Chondrocyte (in vitro differentiated cells): ENCODE measurements at regions not wholly inside any gene's neighbourhood (a gene's known extent, or its start where the extent isn't known, plus 50 kb on each side); places are given as distances from the start of the nearest gene placed in this dataset.
A peak's percentile ranks its signal among the peaks of the same experiment; 100 is the strongest.

ENCODE experiments used
- DNase-seq: peaks from one replicate; pipeline ENCODE4 v3.0.0; 2021; ENCODE audit warnings: mixed read lengths, low spot score
- H3K27ac Mint-ChIP-seq: one replicate; pipeline ENCODE4 v1.8.0; 2021; ENCODE audit warnings: mild to moderate bottlenecking, moderate library complexity, mixed read lengths; ENCODE audit not compliant: unreplicated experiment
- H3K27me3 Mint-ChIP-seq: 2 replicates; pipeline ENCODE4 v1.8.0; 2021; ENCODE audit warnings: low read depth, mixed read lengths
- H3K36me3 Mint-ChIP-seq: 2 replicates; pipeline ENCODE4 v1.8.0; 2021; ENCODE audit warnings: low read depth, mixed read lengths
- H3K4me1 Mint-ChIP-seq: 2 replicates; pipeline ENCODE4 v1.8.0; 2021; ENCODE audit warnings: low read depth, mild to moderate bottlenecking, mixed read lengths
- H3K4me3 Mint-ChIP-seq: one replicate; pipeline ENCODE4 v1.8.0; 2021; ENCODE audit warnings: mild to moderate bottlenecking, moderate library complexity, mixed read lengths; ENCODE audit not compliant: unreplicated experiment
- H3K9me3 Mint-ChIP-seq: 2 replicates; pipeline ENCODE4 v1.8.0; 2021; ENCODE audit warnings: low read depth, mixed read lengths
- TF ChIP-seq, protein P1 (sequence below): fragments of 200-600 bp; sonication (generic); IDR thresholded peaks from 2 replicates; pipeline ENCODE4 v1.5.0; 2021; ENCODE audit warnings: antibody characterized with exemption, mild to moderate bottlenecking, moderate library complexity

DNA sequence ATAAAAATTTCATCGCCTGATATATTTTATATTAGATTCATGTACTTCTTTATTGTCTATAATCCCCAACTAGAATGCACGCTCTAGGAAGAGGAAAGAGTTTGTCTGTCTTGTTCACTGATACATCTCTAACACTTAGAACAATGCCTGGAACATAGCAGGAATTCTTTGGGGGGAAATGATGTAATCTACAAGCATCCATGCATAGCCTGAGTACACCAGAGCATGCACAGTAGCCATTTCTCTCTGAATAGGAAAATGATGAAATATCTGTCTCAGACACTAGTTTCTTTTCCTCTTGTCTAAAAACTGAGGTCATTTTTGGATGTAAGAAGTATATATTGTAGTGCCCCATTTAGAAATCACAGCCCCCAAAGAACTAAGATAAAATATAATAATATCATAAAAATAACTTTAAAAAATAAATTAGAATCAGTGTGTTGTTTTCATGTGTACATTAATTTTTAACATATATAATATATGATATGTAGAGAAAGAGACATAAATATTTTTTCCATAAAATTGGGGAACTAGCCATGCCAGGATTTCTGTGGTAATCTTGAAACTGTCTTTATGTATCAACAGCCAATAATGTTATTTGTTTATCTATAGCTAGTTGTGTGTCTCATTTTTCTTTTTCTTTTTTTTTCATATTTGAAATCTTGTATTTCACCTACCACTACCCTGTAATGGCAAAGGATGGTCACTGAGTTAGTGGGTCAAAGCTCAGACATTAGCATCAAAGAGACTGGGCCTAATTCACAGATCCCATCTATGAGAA, 155.6 kb upstream of the TMCC3 start:
- no peak for DNase-seq

DNA sequence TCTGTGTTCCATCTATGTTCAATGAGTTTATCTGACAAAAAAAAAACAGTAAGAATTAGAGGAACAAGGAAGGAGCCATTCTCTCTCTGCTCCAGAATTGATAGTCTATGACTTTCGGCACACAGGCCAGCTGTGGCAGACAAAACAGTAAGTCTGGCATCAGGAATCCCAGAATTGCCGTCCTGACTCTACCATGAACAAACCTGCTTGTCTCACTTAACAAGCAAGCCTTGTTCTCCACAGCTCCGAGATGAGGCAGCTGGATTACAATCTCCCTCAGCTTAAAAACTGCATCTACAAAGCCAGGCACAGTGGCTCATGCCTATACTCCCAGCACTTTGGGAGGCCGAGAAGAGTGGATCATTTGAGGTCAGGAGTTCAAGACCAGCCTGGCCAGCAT, 153.6 kb upstream of the TMCC3 start:
- Mint-ChIP-seq H3K9me3 (no peaks in the 10 kb centered on the region), H3K27me3 (no peaks in the 10 kb centered on the region), H3K4me1 (peaks cover 9% of the 10 kb centered on the region), H3K27ac (no peak overlapping the region), H3K36me3 (no peaks in the 10 kb centered on the region), H3K4me3 (no peak overlapping the region)
- no peak for DNase-seq
- TF ChIP-seq, protein P1, sequence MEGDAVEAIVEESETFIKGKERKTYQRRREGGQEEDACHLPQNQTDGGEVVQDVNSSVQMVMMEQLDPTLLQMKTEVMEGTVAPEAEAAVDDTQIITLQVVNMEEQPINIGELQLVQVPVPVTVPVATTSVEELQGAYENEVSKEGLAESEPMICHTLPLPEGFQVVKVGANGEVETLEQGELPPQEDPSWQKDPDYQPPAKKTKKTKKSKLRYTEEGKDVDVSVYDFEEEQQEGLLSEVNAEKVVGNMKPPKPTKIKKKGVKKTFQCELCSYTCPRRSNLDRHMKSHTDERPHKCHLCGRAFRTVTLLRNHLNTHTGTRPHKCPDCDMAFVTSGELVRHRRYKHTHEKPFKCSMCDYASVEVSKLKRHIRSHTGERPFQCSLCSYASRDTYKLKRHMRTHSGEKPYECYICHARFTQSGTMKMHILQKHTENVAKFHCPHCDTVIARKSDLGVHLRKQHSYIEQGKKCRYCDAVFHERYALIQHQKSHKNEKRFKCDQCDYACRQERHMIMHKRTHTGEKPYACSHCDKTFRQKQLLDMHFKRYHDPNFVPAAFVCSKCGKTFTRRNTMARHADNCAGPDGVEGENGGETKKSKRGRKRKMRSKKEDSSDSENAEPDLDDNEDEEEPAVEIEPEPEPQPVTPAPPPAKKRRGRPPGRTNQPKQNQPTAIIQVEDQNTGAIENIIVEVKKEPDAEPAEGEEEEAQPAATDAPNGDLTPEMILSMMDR: no peak

More for the DNA sequence above, 155.6 kb upstream of the TMCC3 start:
- H3K27me3 Mint-ChIP-seq: no peaks in the 10 kb centered on the region
- peaks cover 11% of the 10 kb centered on the region for H3K9me3 Mint-ChIP-seq
- no peak overlapping the region for H3K4me3 Mint-ChIP-seq
- peaks cover 6% of the 10 kb centered on the region for H3K36me3 Mint-ChIP-seq
- peaks cover 9% of the 10 kb centered on the region for H3K4me1 Mint-ChIP-seq
- TF ChIP-seq, protein P1: no peak
- peak overlapping the region; percentile 58 for H3K27ac Mint-ChIP-seq

DNA sequence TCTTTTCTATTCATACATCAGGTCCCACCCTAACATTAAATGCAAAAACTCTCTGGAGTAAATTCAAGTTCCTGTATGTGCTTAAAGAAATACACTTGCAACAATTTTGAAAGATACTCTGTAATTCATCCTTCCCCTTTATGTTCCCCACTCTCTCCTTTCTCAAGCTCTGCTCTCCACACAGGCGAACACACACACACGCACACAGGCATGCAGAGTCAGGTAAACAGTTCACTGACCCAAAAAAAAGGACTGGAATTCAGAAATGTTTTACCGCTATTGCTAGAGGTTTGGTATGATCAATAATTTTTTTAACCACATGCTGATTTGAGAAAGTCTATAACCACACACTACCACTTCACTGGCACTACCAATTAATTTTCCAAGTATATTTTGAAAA, 152.4 kb upstream of the TMCC3 start:
- Mint-ChIP-seq H3K4me3 (no peak overlapping the region), H3K27me3 (no peaks in the 10 kb centered on the region), H3K36me3 (no peaks in the 10 kb centered on the region), H3K4me1 (peaks cover 9% of the 10 kb centered on the region), H3K9me3 (no peaks in the 10 kb centered on the region), H3K27ac (no peak overlapping the region)
- TF ChIP-seq, protein P1: no peak
- DNase-seq: no peak

DNA sequence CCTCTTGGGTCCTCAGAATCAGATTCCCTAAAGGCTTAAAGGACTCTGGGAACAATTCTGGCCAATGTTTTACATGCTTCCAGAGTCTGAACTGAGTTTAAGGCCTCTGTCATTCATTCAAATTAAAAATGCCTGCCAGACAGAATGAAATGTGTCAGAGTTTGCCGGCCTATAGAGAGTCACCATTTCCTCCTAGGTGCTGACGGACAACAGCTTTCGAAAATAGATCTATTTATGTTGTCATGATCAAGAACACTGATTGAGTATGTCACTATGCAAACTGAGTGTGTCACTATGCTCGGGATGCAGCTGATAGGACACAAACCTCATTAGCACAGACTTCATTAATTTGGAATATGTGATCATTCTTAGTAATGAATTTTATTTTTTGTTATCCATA, 151.4 kb upstream of the TMCC3 start:
- Mint-ChIP-seq H3K4me3 (no peak overlapping the region), H3K4me1 (peaks cover 9% of the 10 kb centered on the region), H3K9me3 (no peaks in the 10 kb centered on the region), H3K27me3 (no peaks in the 10 kb centered on the region), H3K27ac (no peak overlapping the region), H3K36me3 (no peaks in the 10 kb centered on the region)
- TF ChIP-seq, protein P1: no peak
- DNase-seq: no peak

DNA sequence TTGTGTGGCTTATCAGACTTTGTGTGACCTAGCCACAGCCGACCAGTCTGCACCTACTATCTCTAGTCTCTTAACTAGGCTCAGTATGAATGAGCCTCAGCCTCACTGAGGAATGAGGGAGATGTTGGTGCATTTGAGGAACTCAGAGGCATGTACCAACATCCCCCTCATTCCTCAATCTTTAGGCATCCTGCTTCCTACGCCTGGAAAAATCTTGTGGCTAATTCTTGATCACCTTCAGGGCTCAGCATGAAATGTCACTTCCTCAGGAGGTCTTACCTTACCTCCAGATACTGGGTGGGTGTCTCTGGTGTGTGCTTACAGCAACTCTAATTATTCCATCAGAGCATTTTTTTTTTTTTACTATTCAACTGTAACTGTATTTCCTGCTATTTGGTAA, 148.8 kb upstream of the TMCC3 start:
- Mint-ChIP-seq H3K4me3 (no peak overlapping the region), H3K27ac (no peak overlapping the region), H3K27me3 (no peaks in the 10 kb centered on the region), H3K4me1 (peaks cover 18% of the 10 kb centered on the region), H3K9me3 (no peaks in the 10 kb centered on the region), H3K36me3 (no peaks in the 10 kb centered on the region)
- TF ChIP-seq, protein P1: no peak
- no peak for DNase-seq
